DND-41 (cell line): ENCODE measurements at regions not wholly inside any gene's neighbourhood (a gene's known extent, or its start where the extent isn't known, plus 50 kb on each side); places are given as distances from the start of the nearest gene placed in this dataset.

Source experiments
- CTCF ChIP-seq: IDR thresholded peaks from 2 replicates; pipeline ENCODE4 v1.5.1; 2012; ENCODE audit warnings: borderline replicate concordance, low read length, moderate library complexity, mild to moderate bottlenecking; ENCODE audit not compliant: poor library complexity, severe bottlenecking; ENCODE audit errors: extremely low read depth
- EZH2 ChIP-seq: IDR thresholded peaks from 3 replicates; pipeline ENCODE4 v1.6.1; 2012; ENCODE audit warnings: borderline replicate concordance, low read depth, mild to moderate bottlenecking, moderate library complexity, low read length, inconsistent platforms; ENCODE audit not compliant: severe bottlenecking

GRCh38 chr12:125509195-125509594 lies 444.0 kb downstream of the AACS start:
- TF ChIP-seq CTCF (no peak), EZH2 (no peak)
